Astrocyte of the cerebellum (primary cell): ENCODE measurements at regions not wholly inside any gene's neighbourhood (a gene's known extent, or its start where the extent isn't known, plus 50 kb on each side); places are given as distances from the start of the nearest gene placed in this dataset.

Experiments used
- DNase-seq: peaks from one replicate; pipeline ENCODE4 v3.0.0-alpha.2; 2011; ENCODE audit warnings: low read depth
- H3K4me3 ChIP-seq: 2 replicates; pipeline ENCODE4 v1.5.1; 2011; ENCODE audit warnings: mild to moderate bottlenecking, low read depth, low read length, moderate library complexity
- in situ Hi-C: cut with HindIII; loops from 2 replicates; pipeline ENCODE4 v1.10.0; 2017; ENCODE audit warnings: low sequenced_read_pairs
- TF ChIP-seq, protein P1 (sequence below): IDR thresholded peaks from 2 replicates; pipeline ENCODE4 v1.5.1; 2012; ENCODE audit warnings: low read length, low read depth, moderate library complexity, mild to moderate bottlenecking; ENCODE audit errors: missing control alignments

DNA sequence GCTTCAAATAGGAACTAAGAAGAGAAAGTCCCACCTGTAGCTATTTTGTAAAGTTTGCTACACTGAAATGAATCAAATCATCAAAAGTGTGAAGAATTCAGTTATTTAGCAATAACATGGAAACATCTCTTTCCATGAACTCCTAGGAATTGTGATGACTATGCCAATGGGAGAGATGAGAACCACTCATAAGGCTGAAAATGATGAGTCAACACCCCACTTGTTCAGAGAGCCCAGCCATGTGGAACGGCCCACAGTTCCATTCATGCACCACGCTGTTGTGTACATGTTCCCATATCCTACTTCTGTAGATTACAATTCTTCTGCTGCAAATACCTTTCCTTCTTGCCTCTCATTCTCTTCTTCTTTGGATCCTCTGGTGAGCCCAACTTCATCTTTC, 645.5 kb upstream of the ID2 start:
- H3K4me3 ChIP-seq, result no peak overlapping the region
- TF ChIP-seq, protein P1, sequence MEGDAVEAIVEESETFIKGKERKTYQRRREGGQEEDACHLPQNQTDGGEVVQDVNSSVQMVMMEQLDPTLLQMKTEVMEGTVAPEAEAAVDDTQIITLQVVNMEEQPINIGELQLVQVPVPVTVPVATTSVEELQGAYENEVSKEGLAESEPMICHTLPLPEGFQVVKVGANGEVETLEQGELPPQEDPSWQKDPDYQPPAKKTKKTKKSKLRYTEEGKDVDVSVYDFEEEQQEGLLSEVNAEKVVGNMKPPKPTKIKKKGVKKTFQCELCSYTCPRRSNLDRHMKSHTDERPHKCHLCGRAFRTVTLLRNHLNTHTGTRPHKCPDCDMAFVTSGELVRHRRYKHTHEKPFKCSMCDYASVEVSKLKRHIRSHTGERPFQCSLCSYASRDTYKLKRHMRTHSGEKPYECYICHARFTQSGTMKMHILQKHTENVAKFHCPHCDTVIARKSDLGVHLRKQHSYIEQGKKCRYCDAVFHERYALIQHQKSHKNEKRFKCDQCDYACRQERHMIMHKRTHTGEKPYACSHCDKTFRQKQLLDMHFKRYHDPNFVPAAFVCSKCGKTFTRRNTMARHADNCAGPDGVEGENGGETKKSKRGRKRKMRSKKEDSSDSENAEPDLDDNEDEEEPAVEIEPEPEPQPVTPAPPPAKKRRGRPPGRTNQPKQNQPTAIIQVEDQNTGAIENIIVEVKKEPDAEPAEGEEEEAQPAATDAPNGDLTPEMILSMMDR, result no peak
- no peak for DNase-seq
- in situ Hi-C loops, result loop anchor here (10.0 kb wide), 1 partner anchor 82 kb away; no protein-coding TSS in a partner anchor

- DNase-seq, result no peak
- in situ Hi-C loops, result loop anchor here (10.0 kb wide), 1 partner anchor 85 kb away; no protein-coding TSS in a partner anchor
- H3K4me3 ChIP-seq, result no peak overlapping the region
- TF ChIP-seq, protein P1, result no peak
Measured at GRCh38 chr2:8039732-8040131, 642.1 kb upstream of the ID2 start.

DNA sequence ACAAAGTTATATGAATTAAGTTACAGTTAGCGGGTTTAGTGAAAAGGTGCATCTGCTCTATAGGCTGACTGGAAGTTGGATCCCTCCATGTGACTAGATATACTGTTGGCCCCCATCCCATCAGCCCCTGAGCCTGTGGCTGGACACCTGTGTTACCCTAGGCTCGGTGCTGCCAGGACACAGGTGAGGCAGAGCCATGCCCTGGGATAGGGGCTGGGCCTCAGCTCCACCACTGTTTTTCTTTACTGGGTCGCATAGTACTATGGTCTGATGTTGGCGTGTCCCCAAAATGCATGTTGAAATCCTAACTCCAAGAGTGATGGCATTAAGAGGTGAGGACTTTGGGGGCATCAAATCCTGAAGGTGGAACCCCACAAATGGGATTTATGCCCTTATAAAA, 638.6 kb upstream of the ID2 start:
- in situ Hi-C loops, result no loop called here
- TF ChIP-seq, protein P1, result no peak
- DNase-seq, result no peak
- no peak overlapping the region for H3K4me3 ChIP-seq

DNA sequence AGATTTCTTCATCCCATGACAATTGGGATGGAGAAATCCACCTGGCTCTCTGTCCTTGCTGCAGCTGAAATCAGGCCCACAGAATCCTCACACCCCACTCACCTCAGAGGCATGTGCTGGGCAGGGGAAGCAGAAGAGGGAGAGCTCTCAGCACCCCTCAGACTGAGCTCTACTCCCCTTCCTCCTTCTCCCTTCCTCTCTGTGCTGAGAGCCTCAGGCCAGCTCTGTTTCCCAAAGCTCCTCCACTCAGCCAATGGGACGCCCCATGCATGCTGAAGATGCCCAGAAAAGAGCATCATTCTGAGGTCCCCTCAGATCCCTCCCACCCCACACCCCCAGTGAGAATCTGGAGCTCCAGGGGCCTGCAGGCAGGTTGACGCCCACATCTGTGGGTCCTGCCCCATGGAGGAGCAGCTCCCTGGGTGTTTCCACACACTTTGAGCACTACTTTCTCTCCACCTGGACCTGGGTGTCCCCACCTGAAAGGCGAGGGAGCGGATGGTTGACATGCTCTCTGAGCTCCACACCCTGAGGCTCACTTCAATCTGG, 637.7 kb upstream of the ID2 start:
- H3K4me3 ChIP-seq, result no peak overlapping the region
- in situ Hi-C loops, result no loop called here
- TF ChIP-seq, protein P1, result no peak
- no peak for DNase-seq

GRCh38 chr2:8045081-8045614, 636.7 kb upstream of the ID2 start:
- in situ Hi-C loops, result no loop called here
- H3K4me3 ChIP-seq, result no peak overlapping the region
- TF ChIP-seq, protein P1, result no peak
- no peak for DNase-seq

DNA sequence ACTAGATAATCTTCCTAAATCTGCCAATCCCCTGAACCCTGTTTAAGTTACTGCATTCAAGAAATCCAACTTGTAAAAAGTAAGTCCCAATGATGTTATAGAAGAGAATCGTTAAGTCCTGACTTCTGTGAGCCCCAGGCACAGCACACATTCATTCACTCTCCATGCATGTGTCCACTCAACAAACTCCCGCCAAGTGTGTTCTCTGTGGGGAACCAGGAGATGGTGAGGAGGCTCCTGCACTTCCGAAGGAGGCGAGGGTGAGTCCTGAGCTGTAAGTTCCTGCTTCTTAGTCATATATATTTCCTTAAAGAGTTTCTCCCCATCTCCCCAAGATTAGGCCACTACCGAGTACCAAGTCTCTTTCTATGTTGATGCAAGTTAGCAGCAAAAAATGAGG, 635.0 kb upstream of the ID2 start:
- in situ Hi-C loops, result no loop called here
- TF ChIP-seq, protein P1, result no peak
- DNase-seq, result no peak
- H3K4me3 ChIP-seq, result no peak overlapping the region
